CD4-positive, alpha-beta T cell (primary cell): ENCODE measurements at regions not wholly inside any gene's neighbourhood (a gene's known extent, or its start where the extent isn't known, plus 50 kb on each side); places are given as distances from the start of the nearest gene placed in this dataset.

ENCODE experiments used
- ATAC-seq: fragments of 200-7000 bp; cut with Tn5 transposase; one replicate; pipeline ENCODE4 v1.10.0; 2022; ENCODE audit warnings: mild to moderate bottlenecking; ENCODE audit not compliant: poor library complexity
- CTCF ChIA-PET: fragments of 350-600 bp; sonication (Branson Sonifier 250); formaldehyde crosslinking; loops from one replicate; lab custom pipeline; 2021; ENCODE audit warnings: antibody characterized with exemption, inconsistent platforms; lab: Charles Lee
- POLR2A ChIA-PET: fragments of 350-600 bp; sonication (Branson Sonifier 250); formaldehyde crosslinking; loops from one replicate; lab custom pipeline; 2021; ENCODE audit warnings: antibody characterized with exemption, inconsistent platforms; lab: Charles Lee
- DNase-seq, 14 experiments: peaks; one replicate each; pipeline ENCODE4 v3.0.0-alpha.2; 2013 to 2020; ENCODE audit warnings: mixed read lengths in 2 of 14
- H3K27ac ChIP-seq, 2 donors: one replicate each; pipeline versions ENCODE4 v1.5.1 to v1.7.0; 2013; ENCODE audit warnings: low read length in 2 of 2, low read depth in 1 of 2, mild to moderate bottlenecking in 1 of 2
- H3K27me3 ChIP-seq, 2 experiments: 1 replicate in 1 of 2; 2 replicates in 1 of 2; pipeline versions ENCODE4 v1.6.1 to v1.7.0; 2013; ENCODE audit warnings: low read length in 2 of 2, control low read depth in 1 of 2, mild to moderate bottlenecking in 1 of 2, moderate library complexity in 1 of 2; ENCODE audit not compliant: insufficient read depth in 2 of 2, control insufficient read depth in 1 of 2
- H3K36me3 ChIP-seq: one replicate; pipeline ENCODE4 v1.6.1; 2013; ENCODE audit warnings: low read length, control low read depth; ENCODE audit not compliant: insufficient read depth
- H3K4me1 ChIP-seq: one replicate; pipeline ENCODE4 v1.6.1; 2013; ENCODE audit warnings: low read length, control low read depth; ENCODE audit not compliant: insufficient read depth
- H3K4me3 ChIP-seq: one replicate; pipeline ENCODE4 v1.5.1; 2013; ENCODE audit warnings: mild to moderate bottlenecking, low read length, moderate library complexity
- H3K9me3 ChIP-seq, 2 experiments: 1 replicate in 1 of 2; 2 replicates in 1 of 2; pipeline versions ENCODE4 v1.6.1 to v1.7.0; 2013; ENCODE audit warnings: low read length in 2 of 2, mild to moderate bottlenecking in 2 of 2, control low read depth in 1 of 2, moderate library complexity in 1 of 2; ENCODE audit not compliant: control insufficient read depth in 1 of 2, insufficient read depth in 1 of 2
- H3K27ac Mint-ChIP-seq: one replicate; pipeline ENCODE4 v1.8.0; 2020; ENCODE audit warnings: mixed read lengths
- H3K27me3 Mint-ChIP-seq: one replicate; pipeline ENCODE4 v1.8.0; 2021; ENCODE audit warnings: mixed read lengths
- H3K36me3 Mint-ChIP-seq: one replicate; pipeline ENCODE4 v1.8.0; 2021; ENCODE audit warnings: low read depth, mixed read lengths
- H3K4me1 Mint-ChIP-seq: one replicate; pipeline ENCODE4 v1.8.0; 2021; ENCODE audit warnings: low read depth, mixed read lengths
- H3K4me3 Mint-ChIP-seq: one replicate; pipeline ENCODE4 v1.8.0; 2020; ENCODE audit warnings: mild to moderate bottlenecking, mixed read lengths
- H3K9me3 Mint-ChIP-seq: one replicate; pipeline ENCODE4 v1.8.0; 2020; ENCODE audit warnings: mixed read lengths
- intact Hi-C, 2 experiments: fragments of 100-400 bp; cut with DNase I in 1 of 2; cut with micrococcal nuclease in 1 of 2; formaldehyde crosslinking; loops; one replicate each; pipeline versions ENCODE4 v1.15.1 to v1.9.0; 2023 to 2025; cut with DNase I, micrococcal nuclease
- TF ChIP-seq, protein P1 (sequence below): fragments of 200-600 bp; IDR thresholded peaks from one replicate; pipeline ENCODE4 v1.8.0; 2022; ENCODE audit warnings: antibody characterized with exemption, mild to moderate bottlenecking

DNA sequence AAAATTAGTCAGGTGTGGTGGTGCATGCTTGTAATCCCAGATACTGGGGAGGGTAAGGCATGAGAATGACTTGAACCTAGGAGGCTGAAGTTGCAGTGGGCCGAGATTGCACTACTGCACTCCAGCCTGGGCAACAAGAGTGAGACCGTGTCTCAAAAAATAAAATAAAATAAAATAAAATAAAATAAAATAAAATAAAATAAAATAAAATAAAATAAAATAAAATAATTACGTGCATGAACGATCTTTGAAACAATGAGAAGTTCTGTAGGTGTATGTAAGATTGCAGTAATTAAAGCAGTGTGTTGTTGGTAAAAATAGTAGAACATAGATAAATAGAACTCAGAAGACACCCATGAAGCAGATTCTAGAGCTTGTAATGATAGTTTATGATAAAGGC is 348.5 kb downstream of the ANKRD30A start:
- DNase-seq (no peak), ATAC-seq (no peak)
- no peak overlapping the region for H3K4me3 Mint-ChIP-seq
- TF ChIP-seq, protein P1, sequence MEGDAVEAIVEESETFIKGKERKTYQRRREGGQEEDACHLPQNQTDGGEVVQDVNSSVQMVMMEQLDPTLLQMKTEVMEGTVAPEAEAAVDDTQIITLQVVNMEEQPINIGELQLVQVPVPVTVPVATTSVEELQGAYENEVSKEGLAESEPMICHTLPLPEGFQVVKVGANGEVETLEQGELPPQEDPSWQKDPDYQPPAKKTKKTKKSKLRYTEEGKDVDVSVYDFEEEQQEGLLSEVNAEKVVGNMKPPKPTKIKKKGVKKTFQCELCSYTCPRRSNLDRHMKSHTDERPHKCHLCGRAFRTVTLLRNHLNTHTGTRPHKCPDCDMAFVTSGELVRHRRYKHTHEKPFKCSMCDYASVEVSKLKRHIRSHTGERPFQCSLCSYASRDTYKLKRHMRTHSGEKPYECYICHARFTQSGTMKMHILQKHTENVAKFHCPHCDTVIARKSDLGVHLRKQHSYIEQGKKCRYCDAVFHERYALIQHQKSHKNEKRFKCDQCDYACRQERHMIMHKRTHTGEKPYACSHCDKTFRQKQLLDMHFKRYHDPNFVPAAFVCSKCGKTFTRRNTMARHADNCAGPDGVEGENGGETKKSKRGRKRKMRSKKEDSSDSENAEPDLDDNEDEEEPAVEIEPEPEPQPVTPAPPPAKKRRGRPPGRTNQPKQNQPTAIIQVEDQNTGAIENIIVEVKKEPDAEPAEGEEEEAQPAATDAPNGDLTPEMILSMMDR, result no peak
- H3K27me3 Mint-ChIP-seq, result no peaks in the 10 kb centered on the region
- peaks cover 13% of the 10 kb centered on the region for H3K9me3 Mint-ChIP-seq
- Histone ChIP-seq H3K4me1 (no peaks in the 10 kb centered on the region), H3K9me3 (peaks cover 5 to 20% of the 10 kb centered on the region in 2 experiments), H3K36me3 (no peaks in the 10 kb centered on the region), H3K4me3 (no peak overlapping the region), H3K27me3 (no peaks in the 10 kb centered on the region), H3K27ac (no peak overlapping the region)
- no peaks in the 10 kb centered on the region for H3K36me3 Mint-ChIP-seq
- intact Hi-C loops, result no loop called here
- CTCF ChIA-PET, result no interaction called here
- no peaks in the 10 kb centered on the region for H3K4me1 Mint-ChIP-seq
- H3K27ac Mint-ChIP-seq, result no peak overlapping the region
- POLR2A ChIA-PET, result no interaction called here

DNA sequence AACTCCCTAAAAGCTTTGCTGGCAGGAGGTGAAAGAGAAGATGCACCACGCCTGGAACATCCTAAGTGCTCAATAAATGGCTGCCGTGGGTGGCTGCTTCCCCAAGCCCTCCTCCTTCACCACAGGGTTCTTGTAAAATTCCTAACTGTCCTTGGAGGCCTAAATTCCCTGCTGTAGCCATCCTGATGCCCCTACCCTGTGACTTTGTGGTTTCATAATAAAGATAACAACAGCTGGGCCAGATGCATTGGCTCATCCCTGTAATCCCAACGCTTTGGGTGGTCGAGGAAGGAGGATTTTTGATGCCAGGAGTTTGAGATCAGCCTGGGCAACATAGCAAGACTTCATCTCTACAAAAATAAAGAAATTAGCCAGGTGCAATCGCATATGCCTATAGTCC is 341.8 kb downstream of the ANKRD30A start:
- Histone ChIP-seq H3K9me3 (peaks cover 3 to 23% of the 10 kb centered on the region in 2 experiments), H3K36me3 (no peaks in the 10 kb centered on the region), H3K27me3 (no peaks in the 10 kb centered on the region), H3K4me1 (no peaks in the 10 kb centered on the region), H3K27ac (no peak overlapping the region), H3K4me3 (no peak overlapping the region)
- Mint-ChIP-seq H3K36me3 (no peaks in the 10 kb centered on the region), H3K27ac (no peak overlapping the region), H3K27me3 (no peaks in the 10 kb centered on the region), H3K9me3 (peaks cover 7% of the 10 kb centered on the region), H3K4me1 (no peaks in the 10 kb centered on the region), H3K4me3 (no peak overlapping the region)
- CTCF ChIA-PET, result no interaction called here
- ATAC-seq, result no peak
- TF ChIP-seq, protein P1, result no peak
- POLR2A ChIA-PET, result no interaction called here
- no peak for DNase-seq
- intact Hi-C loops, result no loop called here

DNA sequence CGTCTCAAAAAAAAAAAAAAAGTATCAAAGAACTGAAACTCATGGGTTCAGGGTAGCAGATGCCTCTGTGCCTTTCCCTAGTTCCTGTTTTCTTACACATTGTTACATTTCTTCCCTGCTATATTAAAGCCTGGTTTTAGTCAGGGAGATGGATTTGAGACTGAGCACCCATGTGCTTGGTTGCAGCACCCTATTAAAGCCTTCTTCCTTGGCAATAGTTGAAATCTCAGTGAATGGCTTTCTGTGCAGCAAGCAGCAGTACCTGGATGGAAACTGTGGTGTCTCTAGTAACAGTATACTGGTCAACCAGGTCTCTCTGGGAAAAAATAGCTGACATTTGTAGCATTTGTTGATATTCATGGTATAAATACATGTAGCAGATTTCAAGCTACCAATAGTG is 331.1 kb downstream of the ANKRD30A start:
- POLR2A ChIA-PET, result no interaction called here
- ATAC-seq (no peak), DNase-seq (no peak)
- Histone ChIP-seq H3K27ac (no peak overlapping the region), H3K36me3 (no peaks in the 10 kb centered on the region), H3K27me3 (no peaks in the 10 kb centered on the region), H3K4me1 (no peaks in the 10 kb centered on the region), H3K4me3 (no peak overlapping the region), H3K9me3 (peaks cover 5 to 26% of the 10 kb centered on the region in 2 experiments)
- H3K9me3 Mint-ChIP-seq, result peaks cover 4% of the 10 kb centered on the region
- no peaks in the 10 kb centered on the region for H3K27me3 Mint-ChIP-seq
- H3K4me1 Mint-ChIP-seq, result no peaks in the 10 kb centered on the region
- CTCF ChIA-PET, result no interaction called here
- no peaks in the 10 kb centered on the region for H3K36me3 Mint-ChIP-seq
- no peak overlapping the region for H3K27ac Mint-ChIP-seq
- intact Hi-C loops, result no loop called here
- TF ChIP-seq, protein P1, result no peak
- no peak overlapping the region for H3K4me3 Mint-ChIP-seq
